HEK293T (cell line): ENCODE measurements at regions not wholly inside any gene's neighbourhood (a gene's known extent, or its start where the extent isn't known, plus 50 kb on each side); places are given as distances from the start of the nearest gene placed in this dataset.

Source experiments
- CTCF ChIA-PET: fragments of 350-600 bp; formaldehyde crosslinking; extraction: SDS; loops from one replicate; lab custom pipeline; 2021; ENCODE audit warnings: antibody characterized with exemption, inconsistent platforms; lab: Yijun Ruan, JAX
- POLR2A ChIA-PET: fragments of 350-600 bp; formaldehyde crosslinking; extraction: SDS; loops from one replicate; lab custom pipeline; 2020; ENCODE audit warnings: antibody characterized with exemption, inconsistent platforms; lab: Yijun Ruan, JAX
- DNase-seq: peaks from one replicate; pipeline ENCODE4 v3.0.0; 2012; ENCODE audit warnings: mixed read lengths; ENCODE audit errors: extremely low spot score
- ARNT ChIP-seq: fragments of 450-650 bp; IDR thresholded peaks from 2 replicates; pipeline ENCODE4 v1.6.1; 2017; ENCODE audit warnings: mild to moderate bottlenecking
- BHLHE40 ChIP-seq: fragments of 450-650 bp; IDR thresholded peaks from 2 replicates; pipeline ENCODE4 v1.6.1; 2016; ENCODE audit warnings: mild to moderate bottlenecking, moderate library complexity, borderline replicate concordance
- CTBP1 ChIP-seq: fragments of 450-650 bp; IDR thresholded peaks from 2 replicates; pipeline ENCODE4 v1.6.1; 2016; ENCODE audit warnings: borderline replicate concordance
- ELF4 ChIP-seq: fragments of 450-650 bp; IDR thresholded peaks from 2 replicates; pipeline ENCODE4 v1.6.1; 2017; ENCODE audit warnings: antibody characterized with exemption
- FOXA1 ChIP-seq: fragments of 450-650 bp; IDR thresholded peaks from 2 replicates; pipeline ENCODE4 v1.6.1; 2016; ENCODE audit warnings: mild to moderate bottlenecking
- FOXK2 ChIP-seq: fragments of 450-650 bp; IDR thresholded peaks from 2 replicates; pipeline ENCODE4 v1.6.1; 2016; ENCODE audit warnings: mild to moderate bottlenecking
- FOXM1 ChIP-seq: fragments of 450-650 bp; IDR thresholded peaks from 2 replicates; pipeline ENCODE4 v1.6.1; 2017; ENCODE audit warnings: mild to moderate bottlenecking, borderline replicate concordance
- HDGF ChIP-seq: fragments of 450-650 bp; IDR thresholded peaks from 2 replicates; pipeline ENCODE4 v1.6.1; 2017; ENCODE audit warnings: antibody characterized with exemption, borderline replicate concordance
- L3MBTL2 ChIP-seq: fragments of 450-650 bp; conservative IDR thresholded peaks from 2 replicates; pipeline ENCODE4 v1.6.1; 2016; ENCODE audit warnings: mild to moderate bottlenecking
- LEF1 ChIP-seq: fragments of 450-650 bp; IDR thresholded peaks from 2 replicates; pipeline ENCODE4 v1.6.1; 2017; ENCODE audit warnings: mild to moderate bottlenecking, borderline replicate concordance
- NFRKB ChIP-seq: fragments of 450-650 bp; IDR thresholded peaks from 2 replicates; pipeline ENCODE4 v1.6.1; 2016; ENCODE audit warnings: mild to moderate bottlenecking, moderate library complexity
- PKNOX1 ChIP-seq: fragments of 450-650 bp; IDR thresholded peaks from 2 replicates; pipeline ENCODE4 v1.6.1; 2016
- SP1 ChIP-seq: fragments of 450-650 bp; IDR thresholded peaks from 2 replicates; pipeline ENCODE4 v1.6.1; 2017
- SUZ12 ChIP-seq: fragments of 450-650 bp; IDR thresholded peaks from 2 replicates; pipeline ENCODE4 v1.6.1; 2016; ENCODE audit warnings: mild to moderate bottlenecking
- TARDBP ChIP-seq: fragments of 450-650 bp; IDR thresholded peaks from 2 replicates; pipeline ENCODE4 v1.6.1; 2016
- ZNF384 ChIP-seq: fragments of 450-650 bp; IDR thresholded peaks from 2 replicates; pipeline ENCODE4 v1.6.1; 2016

DNA sequence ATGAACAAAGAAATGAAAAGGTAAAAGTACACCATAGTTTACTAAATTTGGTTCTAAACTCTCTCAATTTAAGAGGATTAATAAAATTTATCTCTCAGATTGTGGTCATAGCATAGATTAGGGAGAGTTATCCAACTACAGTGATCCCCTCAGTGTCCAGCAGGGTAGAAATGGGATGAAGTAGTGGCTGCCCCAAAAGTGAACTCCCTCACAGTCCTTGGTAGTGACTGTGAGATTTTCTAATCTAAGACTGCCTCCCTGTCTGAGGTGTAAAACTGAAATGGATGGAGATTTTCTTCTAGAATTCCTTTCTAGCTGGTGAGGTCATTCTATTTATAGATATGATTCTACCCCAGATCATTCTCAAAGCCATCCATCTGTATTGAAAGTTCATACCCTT lies 455.5 kb downstream of the ACTL7B start:
- ChIA-PET CTCF (no interaction called here), POLR2A (no interaction called here)
- DNase-seq = no peak
- no peak for TF ChIP-seq CTBP1
- TF ChIP-seq PKNOX1 = no peak
- TF ChIP-seq ZNF384 = no peak
- TF ChIP-seq NFRKB = no peak
- no peak for TF ChIP-seq SP1
- TF ChIP-seq BHLHE40 = no peak
- no peak for TF ChIP-seq HDGF
- TF ChIP-seq SUZ12 = no peak
- TF ChIP-seq ELF4 = no peak
- TF ChIP-seq FOXK2 = no peak
- no peak for TF ChIP-seq FOXA1
- TF ChIP-seq L3MBTL2 = no peak

- ChIA-PET POLR2A (no interaction called here), CTCF (no interaction called here)
- no peak for TF ChIP-seq ARNT
- TF ChIP-seq HDGF = no peak
- no peak for TF ChIP-seq CTBP1
- no peak for TF ChIP-seq TARDBP
- TF ChIP-seq PKNOX1 = no peak
- no peak for TF ChIP-seq FOXM1
- no peak for TF ChIP-seq SP1
- TF ChIP-seq L3MBTL2 = no peak
- no peak for TF ChIP-seq LEF1
- no peak for TF ChIP-seq FOXA1
Observed at GRCh38 chr9:108399851-108400250, 455.9 kb downstream of the ACTL7B start.

GRCh38 chr9:108397286-108397685 lies 458.5 kb downstream of the ACTL7B start:
- no peak for TF ChIP-seq BHLHE40
- no peak for TF ChIP-seq FOXM1
- no peak for TF ChIP-seq FOXK2
- TF ChIP-seq FOXA1 = no peak
- no peak for TF ChIP-seq ZNF384
- no peak for TF ChIP-seq CTBP1
- no peak for TF ChIP-seq SUZ12
- TF ChIP-seq HDGF = no peak
- no peak for TF ChIP-seq ARNT
- TF ChIP-seq ELF4 = no peak
- no peak for TF ChIP-seq TARDBP
- no peak for TF ChIP-seq SP1
- TF ChIP-seq PKNOX1 = no peak
- no peak for TF ChIP-seq NFRKB
- TF ChIP-seq LEF1 = no peak
- POLR2A ChIA-PET = no interaction called here
- DNase-seq = no peak
- CTCF ChIA-PET = no interaction called here

More at GRCh38 chr9:108399851-108400250, 455.9 kb downstream of the ACTL7B start:
- no peak for DNase-seq

DNA sequence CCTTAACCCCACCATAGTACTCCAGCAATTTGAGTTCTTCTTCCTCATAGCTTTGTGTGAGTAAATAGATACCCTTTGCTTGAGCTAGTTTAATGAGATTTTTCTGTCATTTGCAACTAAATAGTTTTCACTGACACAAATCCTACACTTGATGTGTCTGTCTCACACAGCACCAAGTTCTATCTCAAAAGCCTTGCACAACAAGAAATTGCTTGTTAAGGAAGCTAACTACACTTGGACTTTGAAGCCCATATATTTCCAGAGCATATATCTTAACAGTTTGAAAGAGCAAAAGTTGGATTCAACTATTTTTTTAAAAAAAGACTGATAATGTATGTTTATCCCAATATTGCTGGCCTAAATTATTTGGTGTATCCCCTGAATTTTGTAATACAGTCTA lies 459.2 kb downstream of the ACTL7B start:
- ChIA-PET POLR2A (no interaction called here), CTCF (interaction anchor here (0.5 kb wide), 1 partner anchor 1190 kb away, joined by 3 read pairs; no protein-coding TSS in a partner anchor)
- no peak for DNase-seq
- no peak for TF ChIP-seq FOXM1
- TF ChIP-seq NFRKB = no peak
- TF ChIP-seq L3MBTL2 = no peak
- TF ChIP-seq FOXA1 = no peak
- TF ChIP-seq ARNT = no peak
- TF ChIP-seq SUZ12 = no peak

DNA sequence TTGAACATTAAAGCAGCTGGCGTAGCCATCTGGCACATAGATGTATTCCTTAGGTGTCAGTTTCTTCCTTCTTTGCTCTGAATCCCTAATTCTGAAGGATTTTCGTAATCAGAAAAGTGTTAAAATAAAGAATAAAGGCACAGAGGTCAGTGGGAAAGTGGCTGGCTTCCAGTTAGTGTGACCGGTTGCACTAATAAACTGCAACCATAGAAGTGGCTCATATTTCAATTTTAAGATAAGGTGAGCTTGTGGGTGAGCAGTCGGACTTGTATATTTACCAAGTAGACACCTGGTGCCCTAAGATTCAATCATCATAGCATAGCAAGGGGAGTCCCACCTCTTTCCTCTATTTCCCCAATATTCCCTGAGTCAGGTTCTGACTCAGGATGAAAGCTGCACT lies 459.6 kb downstream of the ACTL7B start:
- DNase-seq = no peak
- CTCF ChIA-PET = no interaction called here
- POLR2A ChIA-PET = no interaction called here
- no peak for TF ChIP-seq FOXK2
- TF ChIP-seq LEF1 = no peak
- no peak for TF ChIP-seq SP1
- no peak for TF ChIP-seq BHLHE40
- TF ChIP-seq L3MBTL2 = no peak
- TF ChIP-seq TARDBP = no peak
- no peak for TF ChIP-seq FOXM1
- TF ChIP-seq SUZ12 = no peak
- TF ChIP-seq NFRKB = no peak
- no peak for TF ChIP-seq FOXA1

DNA sequence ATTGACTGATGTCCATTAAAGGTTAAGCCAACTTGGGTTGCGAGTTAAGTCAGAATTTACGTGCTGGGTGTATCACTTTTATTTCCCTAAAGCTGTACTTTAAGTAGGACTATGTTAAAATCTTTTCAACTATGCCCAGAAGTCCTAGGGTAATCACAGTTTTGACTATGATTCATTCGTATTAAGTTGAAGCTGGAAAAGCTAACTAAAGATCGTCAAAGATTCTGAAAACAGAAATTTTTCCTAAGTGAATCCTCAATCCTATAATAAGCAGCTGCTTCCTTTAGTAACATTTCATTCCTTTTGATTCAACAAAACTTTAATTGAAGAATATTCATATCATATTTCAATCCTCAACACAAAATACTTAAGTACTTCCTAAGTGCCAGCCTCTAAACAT lies 460.4 kb downstream of the ACTL7B start:
- DNase-seq = no peak
- TF ChIP-seq FOXM1 = no peak
- TF ChIP-seq SP1 = no peak
- no peak for TF ChIP-seq FOXA1
- TF ChIP-seq NFRKB = no peak
- TF ChIP-seq BHLHE40 = no peak
- TF ChIP-seq HDGF = no peak
- no peak for TF ChIP-seq ELF4
- TF ChIP-seq ZNF384 = no peak
- no peak for TF ChIP-seq FOXK2
- no peak for TF ChIP-seq SUZ12
- no peak for TF ChIP-seq PKNOX1
- no peak for TF ChIP-seq ARNT
- no peak for TF ChIP-seq TARDBP
- no peak for TF ChIP-seq LEF1
- no peak for TF ChIP-seq CTBP1
- TF ChIP-seq L3MBTL2 = no peak
- ChIA-PET POLR2A (no interaction called here), CTCF (no interaction called here)
